HG02678 (cell line): ENCODE measurements at regions not wholly inside any gene's neighbourhood (a gene's known extent, or its start where the extent isn't known, plus 50 kb on each side); places are given as distances from the start of the nearest gene placed in this dataset.

Source experiments
- ATAC-seq: cut with Tn5 transposase; IDR thresholded peaks from one replicate; pipeline ENCODE4 v1.9.1; 2021; ENCODE audit warnings: mild to moderate bottlenecking, moderate library complexity; ENCODE audit not compliant: unreplicated experiment

- ATAC-seq = no peak
Observed at GRCh38 chr18:46424898-46425297, 232.1 kb downstream of the LOXHD1 start.

- ATAC-seq = no peak
Observed at GRCh38 chr18:46425511-46425910, 231.5 kb downstream of the LOXHD1 start.

GRCh38 chr18:46426021-46426678 is 230.9 kb downstream of the LOXHD1 start:
- ATAC-seq = no peak

GRCh38 chr18:46426679-46427047 is 230.4 kb downstream of the LOXHD1 start:
- ATAC-seq = no peak
